Stimulated activated CD4-positive, alpha-beta T cell treated with anti-CD3 and anti-CD28 coated beads, Interleukin-4, amount 100 ng/mL, for 24 hours (primary cell): ENCODE measurements at regions not wholly inside any gene's neighbourhood (a gene's known extent, or its start where the extent isn't known, plus 50 kb on each side); places are given as distances from the start of the nearest gene placed in this dataset.

Experiments
- DNase-seq: peaks from one replicate; pipeline ENCODE4 v3.0.0-alpha.2; 2020

- no peak for DNase-seq
Observed at GRCh38 chr3:168885028-168885427, 778.5 kb downstream of the MECOM start.

- no peak for DNase-seq
Observed at GRCh38 chr3:168884353-168884903, 779.1 kb downstream of the MECOM start.

DNA sequence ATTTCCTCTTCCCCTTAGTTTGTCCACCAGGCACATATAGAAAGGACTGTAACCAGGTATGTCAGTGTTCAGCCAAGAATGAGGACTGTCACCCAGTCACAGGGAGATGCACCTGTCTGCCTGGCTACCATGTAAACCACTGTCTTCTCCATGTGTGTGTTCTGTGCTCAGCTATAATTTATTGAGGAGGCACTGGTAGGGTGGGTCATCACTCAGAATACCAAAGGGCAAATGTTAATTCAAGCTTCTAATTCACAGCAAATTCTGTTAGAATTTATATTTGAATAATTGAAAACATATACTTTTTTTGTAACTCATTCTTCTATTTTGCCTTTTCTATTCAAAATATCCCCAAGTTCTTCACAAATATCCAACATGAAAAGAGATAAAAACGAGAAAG is 780.4 kb downstream of the MECOM start:
- no peak for DNase-seq

GRCh38 chr3:168881804-168882203 is 781.7 kb downstream of the MECOM start:
- no peak for DNase-seq

DNA sequence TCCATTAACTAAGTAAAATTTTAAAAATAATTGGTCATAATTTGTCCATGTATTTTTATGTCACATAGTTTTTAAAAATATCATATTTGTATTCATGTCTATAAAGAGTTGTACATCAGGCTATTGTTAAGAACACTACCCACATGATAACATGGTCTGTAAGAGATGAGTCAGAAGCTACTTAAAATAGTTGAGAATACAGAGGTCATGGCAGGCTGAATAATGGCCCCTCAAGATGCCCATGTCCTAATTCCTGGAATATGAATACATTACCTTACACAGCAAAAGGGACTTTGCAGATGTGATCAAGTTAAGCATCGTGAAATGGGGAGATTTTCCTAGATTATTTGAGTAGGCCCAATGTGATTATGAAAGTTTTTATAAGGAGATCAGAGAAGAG is 782.9 kb upstream of the GOLIM4 start:
- DNase-seq: no peak

DNA sequence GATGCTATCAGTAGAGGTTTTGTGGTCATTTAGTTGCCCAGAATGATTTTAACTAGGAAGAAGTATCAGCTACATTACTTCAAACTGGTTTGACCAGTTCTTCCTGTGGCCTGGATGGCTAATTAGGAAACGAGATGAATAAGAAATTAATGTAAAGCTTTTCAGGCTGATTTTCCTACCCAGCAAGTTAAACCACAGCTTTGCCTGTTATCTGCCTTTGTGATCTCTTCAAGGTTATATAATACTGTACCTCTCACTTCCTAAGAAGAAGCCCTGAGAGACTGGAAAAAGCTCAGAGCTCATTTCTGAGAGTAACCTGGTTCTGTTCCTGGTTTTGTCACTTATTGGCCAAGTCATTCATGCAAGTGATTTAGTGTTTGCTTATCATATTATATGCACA is 782.2 kb upstream of the GOLIM4 start:
- DNase-seq: no peak

GRCh38 chr3:168876346-168877035 is 780.8 kb upstream of the GOLIM4 start:
- DNase-seq: no peak

DNA sequence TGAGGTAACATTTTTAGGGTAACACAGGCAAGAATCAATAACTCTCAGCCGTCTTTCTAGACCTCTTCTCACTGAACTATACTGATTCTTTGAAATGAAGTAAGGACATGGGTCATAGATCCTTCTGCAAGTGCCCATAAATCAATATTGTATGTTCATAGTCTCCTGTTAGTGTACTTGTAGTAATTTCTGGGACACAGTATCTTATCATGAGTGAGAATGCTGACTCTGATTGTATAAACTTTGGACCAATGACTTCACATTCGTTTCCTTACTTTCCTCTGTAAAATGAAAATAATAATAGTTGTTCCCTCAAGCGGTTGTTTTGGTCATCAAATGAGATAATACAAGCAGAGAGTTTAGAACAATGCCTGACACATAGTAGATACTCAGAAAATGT is 777.1 kb upstream of the GOLIM4 start:
- no peak for DNase-seq

DNA sequence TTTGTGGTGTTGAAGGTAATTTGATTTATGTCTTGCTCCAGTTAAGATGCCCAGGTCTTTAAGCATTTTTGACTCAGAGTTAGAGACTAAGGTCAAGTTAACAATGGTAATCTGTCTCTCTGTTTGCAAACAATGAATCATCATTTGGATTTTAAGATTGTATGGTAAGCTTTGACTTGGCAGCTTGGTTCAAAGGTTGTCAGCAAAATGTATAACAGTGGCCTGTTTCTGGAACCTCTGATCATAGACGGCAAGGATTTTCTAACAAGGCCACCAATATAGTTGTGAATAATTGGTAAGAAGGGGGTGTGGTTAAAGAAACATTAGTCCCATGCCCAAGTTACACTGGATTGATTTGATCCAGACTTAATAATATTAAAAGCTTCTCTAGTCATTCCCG is 775.2 kb upstream of the GOLIM4 start:
- DNase-seq: no peak

DNA sequence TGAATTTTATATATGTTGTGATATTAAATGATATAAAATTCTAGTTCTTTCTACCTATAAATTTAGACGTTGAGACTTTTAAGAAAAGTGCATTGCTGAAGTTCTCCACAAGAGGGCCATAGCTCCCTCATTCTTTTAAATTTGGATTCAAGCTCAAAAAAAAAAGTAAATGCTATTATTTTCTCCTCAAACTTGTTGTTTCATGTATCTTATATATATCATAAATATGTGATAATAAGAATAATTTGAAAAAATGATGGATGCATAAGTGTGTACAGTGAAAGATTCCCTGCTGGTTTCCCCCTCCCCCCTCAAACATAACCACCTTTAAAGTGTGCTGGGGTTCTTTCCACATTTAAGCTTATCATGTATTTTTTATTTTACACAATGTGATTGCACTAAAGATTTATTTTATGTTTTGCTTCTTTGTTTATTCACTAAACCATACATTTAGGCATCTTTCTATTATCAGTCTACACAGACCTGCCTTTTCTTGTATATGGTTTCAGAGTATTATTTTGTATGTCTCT is 769.4 kb upstream of the GOLIM4 start:
- DNase-seq: no peak

GRCh38 chr3:168864107-168865021 is 768.6 kb upstream of the GOLIM4 start:
- DNase-seq: no peak

DNA sequence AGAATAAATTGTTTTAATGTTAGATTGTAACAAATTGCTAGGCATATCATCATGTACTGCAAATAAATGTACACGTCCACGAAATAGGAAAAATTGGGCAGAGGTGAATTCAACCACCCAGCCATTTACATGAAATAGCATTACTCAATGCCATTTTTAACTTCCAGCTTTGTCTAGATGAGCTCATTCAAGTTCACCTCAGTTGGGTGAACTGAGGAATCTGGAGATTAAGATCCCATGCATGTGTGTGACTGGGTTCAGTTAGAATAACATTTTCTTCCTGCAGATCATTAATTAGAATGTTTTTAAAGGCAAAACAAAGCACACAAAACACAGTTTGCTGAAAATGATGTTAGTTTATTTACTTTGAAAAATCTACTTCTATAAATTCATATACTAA is 767.8 kb upstream of the GOLIM4 start:
- DNase-seq: no peak

- DNase-seq: no peak
Observed at GRCh38 chr3:168862466-168862865, 766.7 kb upstream of the GOLIM4 start.

DNA sequence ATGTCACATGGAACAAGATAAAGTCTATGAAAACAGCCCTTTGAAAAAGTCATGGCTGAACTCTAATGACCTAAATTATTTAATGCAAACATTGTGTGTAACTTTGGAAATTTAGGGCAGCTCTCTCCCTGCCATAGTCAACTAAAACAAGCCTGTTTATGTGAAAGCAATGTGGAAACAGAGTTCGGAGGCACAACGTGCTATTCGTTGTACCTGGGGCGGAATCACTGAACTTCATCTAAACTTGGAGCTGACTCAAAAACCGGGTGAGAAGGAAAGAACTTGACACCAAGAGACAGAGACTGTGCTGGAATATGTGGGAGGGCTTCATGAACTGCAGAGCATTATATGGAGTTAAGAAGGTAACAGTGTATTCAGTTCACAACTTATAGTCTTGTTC is 764.9 kb upstream of the GOLIM4 start:
- DNase-seq: no peak

- no peak for DNase-seq
Observed at GRCh38 chr3:168860028-168860427, 764.3 kb upstream of the GOLIM4 start.

- DNase-seq: no peak
Observed at GRCh38 chr3:168859574-168859973, 763.9 kb upstream of the GOLIM4 start.

DNA sequence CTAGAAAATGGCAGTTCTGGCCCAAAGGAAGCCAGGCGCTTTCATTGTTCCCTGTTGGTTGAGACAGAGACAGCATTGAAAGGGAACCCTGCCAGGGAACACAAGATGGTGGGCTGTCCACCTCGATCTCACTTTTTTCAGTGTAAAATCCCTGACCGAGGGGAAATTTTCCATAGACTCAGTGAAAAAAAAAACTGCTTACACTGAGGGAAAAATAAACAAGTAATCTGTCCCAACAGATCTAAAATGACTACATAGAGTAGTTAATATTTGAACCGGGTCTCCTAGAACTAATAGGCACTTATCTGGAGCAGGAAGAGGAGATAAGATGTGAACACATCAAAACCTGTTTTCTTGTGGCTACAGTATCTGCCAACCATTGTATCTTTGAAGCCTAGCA is 763.4 kb upstream of the GOLIM4 start:
- DNase-seq: no peak

GRCh38 chr3:168858327-168858726 is 762.6 kb upstream of the GOLIM4 start:
- DNase-seq: no peak

GRCh38 chr3:168850109-168850508 is 754.4 kb upstream of the GOLIM4 start:
- no peak for DNase-seq

DNA sequence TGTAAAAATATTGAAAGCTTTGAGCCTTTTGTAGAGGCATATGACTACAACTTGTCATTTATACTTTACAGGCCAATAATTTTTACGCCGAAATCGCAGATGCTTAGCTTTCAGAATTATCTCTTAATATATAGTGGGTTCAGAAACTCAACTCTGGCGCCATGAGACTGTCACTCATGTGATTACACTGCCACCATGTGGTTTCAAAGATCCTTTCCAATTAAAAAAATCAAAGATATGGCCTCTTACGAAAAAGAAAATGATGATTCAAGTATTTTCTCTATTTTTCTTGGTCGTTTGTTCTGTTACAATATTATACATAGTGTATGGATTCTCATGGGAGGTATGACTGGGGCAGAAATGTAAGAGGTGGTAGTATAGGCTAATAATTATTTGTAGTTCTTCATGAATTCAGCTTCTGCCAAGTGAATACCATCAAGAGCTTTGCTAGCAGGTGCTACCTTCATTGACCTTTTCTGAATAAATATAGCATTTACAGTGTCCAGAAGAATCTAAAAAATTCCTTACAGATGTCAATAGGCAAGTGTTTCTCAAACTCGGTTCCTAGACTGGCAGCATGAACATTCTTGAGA is 751.7 kb upstream of the GOLIM4 start:
- DNase-seq: no peak

GRCh38 chr3:168844894-168845482 is 749.3 kb upstream of the GOLIM4 start:
- no peak for DNase-seq

DNA sequence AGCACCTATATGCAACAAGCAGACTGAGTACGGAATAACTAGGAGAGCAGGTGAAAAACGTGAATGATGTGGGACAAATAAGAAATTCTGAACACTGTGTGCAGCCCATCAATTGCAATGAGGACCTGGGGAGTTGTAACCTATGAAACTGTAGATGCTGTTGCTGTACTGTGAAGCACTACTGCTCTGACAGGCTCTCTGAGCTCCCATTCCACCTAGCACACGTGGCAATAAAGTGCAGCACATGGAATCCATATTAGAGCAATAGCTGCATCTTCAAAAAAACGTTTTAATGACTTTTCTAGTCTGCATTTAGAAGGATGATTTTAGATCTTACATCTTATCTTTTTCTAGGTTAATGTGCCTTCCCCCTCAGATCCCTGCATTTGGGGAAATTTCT is 748.7 kb upstream of the GOLIM4 start:
- no peak for DNase-seq

- no peak for DNase-seq
Observed at GRCh38 chr3:168843481-168843880, 747.8 kb upstream of the GOLIM4 start.
